B cell (primary cell): ENCODE measurements at regions not wholly inside any gene's neighbourhood (a gene's known extent, or its start where the extent isn't known, plus 50 kb on each side); places are given as distances from the start of the nearest gene placed in this dataset.

Experiments
- CTCF ChIP-seq: fragments of 200-600 bp; IDR thresholded peaks from one replicate; pipeline ENCODE4 v1.8.0; 2022; ENCODE audit warnings: antibody characterized with exemption, mild to moderate bottlenecking
- EZH2 ChIP-seq: IDR thresholded peaks from 2 replicates; pipeline ENCODE4 v1.6.1; 2012; ENCODE audit warnings: borderline replicate concordance, low read depth, mild to moderate bottlenecking, moderate library complexity, low read length; ENCODE audit not compliant: insufficient read depth, poor library complexity, severe bottlenecking

- TF ChIP-seq CTCF (no peak), EZH2 (no peak)
Measured at GRCh38 chr6:140059947-140060346, 685.5 kb upstream of the CITED2 start.
